NCI-H748 (cell line): ENCODE measurements at regions not wholly inside any gene's neighbourhood (a gene's known extent, or its start where the extent isn't known, plus 50 kb on each side); places are given as distances from the start of the nearest gene placed in this dataset.
A peak's percentile ranks its signal among the peaks of the same experiment; 100 is the strongest.
"Not testable (repeated sequence)": the region's sequence is repeated elsewhere in the genome, so short reads cannot be mapped to it uniquely, and the experiment has no call there.

ENCODE experiments used
- DNase-seq: peaks from one replicate; lab custom pipeline; 2025; ENCODE audit not compliant: unreplicated experiment; lab: John Stamatoyannopoulos, UW

GRCh38 chr10:10667466-10667865, 350.2 kb upstream of the CELF2 start:
- DNase-seq, result no peak

DNA sequence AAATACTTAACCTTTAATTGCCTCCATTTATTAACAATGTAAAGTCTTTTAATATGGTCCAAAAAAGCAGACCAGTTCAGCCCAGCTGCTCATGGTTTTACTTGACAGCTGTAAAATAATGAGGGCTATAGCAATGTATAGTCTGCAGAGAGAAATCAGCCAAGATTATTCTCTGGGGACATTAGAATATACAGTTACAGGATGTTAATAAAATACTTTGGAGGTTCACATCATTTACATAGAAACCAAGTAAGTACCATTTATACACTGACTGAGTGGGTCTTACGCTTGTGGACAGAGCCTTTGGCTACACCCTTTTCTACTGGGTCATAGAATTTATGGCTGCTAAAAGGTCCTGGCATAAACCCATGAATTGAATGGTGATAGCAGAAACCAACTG, 340.7 kb upstream of the CELF2 start:
- no peak for DNase-seq

- DNase-seq, result peak; percentile 66
These were observed 340.2 kb upstream of the CELF2 start for GRCh38 chr10:10677479-10677878.

- DNase-seq, result no peak
These were observed 337.2 kb upstream of the CELF2 start for GRCh38 chr10:10680496-10680895.

DNA sequence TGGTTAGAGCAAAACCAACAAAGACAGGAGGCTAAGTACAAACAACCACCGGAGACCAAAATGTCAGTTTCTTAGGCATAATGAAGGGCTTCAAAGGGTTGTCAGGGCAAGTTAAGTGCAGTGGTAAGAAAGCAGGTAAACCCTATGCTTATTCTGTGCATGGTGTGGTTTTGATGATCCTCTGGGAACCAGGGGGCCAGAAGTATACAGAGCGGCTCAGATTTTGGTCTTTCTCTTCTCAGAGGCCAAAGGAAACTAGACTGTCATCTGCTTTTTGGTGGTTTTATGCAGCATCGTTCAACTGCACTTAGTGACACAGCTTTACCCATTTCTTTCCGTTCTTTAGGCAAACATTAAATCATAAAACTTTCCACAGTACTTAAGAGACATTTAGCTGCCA, 332.7 kb upstream of the CELF2 start:
- no peak for DNase-seq

DNA sequence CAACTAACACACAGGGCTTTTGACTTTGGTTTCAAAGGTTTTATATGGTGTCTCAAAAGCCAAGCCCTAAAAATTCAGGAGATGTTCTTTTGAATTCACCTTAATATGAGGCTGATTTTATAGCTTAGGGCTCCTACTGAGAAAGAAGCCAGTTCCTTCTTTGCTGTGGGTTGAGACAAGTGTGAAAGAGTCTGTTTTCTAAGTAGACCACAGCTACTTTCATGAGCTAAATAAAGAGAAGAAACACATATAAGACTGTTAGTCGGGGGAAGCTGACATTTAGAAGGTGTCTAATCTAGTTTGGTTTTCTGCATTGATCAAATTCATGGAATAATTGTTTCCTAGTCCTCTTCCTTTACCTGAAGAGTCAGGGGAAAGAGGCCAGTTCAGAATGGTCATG, 332.1 kb upstream of the CELF2 start:
- no peak for DNase-seq

- DNase-seq, result no peak
These were observed 329.9 kb upstream of the CELF2 start for GRCh38 chr10:10687751-10688150.

- peak; percentile 75 for DNase-seq
These were observed 318.2 kb upstream of the CELF2 start for GRCh38 chr10:10699427-10699826.

DNA sequence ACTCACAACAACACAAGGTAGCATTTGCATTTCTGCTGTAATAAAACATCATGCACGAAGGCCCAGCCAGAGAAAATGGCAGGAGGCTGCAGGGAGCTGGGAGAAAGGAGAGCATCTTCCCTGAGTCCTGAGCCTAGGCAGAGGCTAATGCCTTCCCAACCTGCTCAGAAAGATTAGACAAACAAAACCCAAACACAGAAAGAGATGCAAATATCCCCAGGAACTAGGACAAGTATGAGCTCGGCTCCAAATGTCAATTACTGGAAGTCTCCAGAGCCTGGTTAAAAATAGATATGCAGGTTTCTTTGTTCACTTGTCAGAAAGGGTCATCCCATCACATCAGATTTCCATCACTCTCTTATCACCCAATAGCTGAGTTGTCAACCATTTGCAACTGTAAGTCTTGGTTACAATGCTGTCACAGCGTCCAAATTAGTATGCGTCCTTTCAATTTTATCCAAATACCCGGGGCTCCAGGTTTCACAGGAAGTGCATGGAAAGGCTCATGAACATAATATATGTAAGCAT, 316.5 kb upstream of the CELF2 start:
- no peak for DNase-seq

- no peak for DNase-seq
These were observed 315.5 kb upstream of the CELF2 start for GRCh38 chr10:10702211-10702610.

DNA sequence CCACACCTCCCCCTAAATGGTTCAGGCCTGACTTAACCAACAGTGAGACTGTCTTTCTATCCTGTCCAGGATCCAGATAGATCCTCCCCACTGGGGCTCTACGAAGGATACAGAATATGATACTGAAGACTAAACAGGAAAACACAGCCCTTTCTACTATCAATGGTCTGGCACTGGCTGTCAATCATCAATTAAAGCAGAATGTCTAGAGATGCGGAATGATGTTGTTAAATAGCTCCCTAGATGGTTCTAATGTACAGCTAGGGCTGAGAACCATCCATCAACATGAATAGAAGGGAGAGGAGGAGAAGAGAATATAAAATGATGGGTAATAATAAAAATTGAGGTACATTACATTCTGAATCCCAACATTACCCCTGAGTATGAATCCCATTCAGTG, 314.3 kb upstream of the CELF2 start:
- DNase-seq, result no peak

- DNase-seq, result no peak
These were observed 305.4 kb upstream of the CELF2 start for GRCh38 chr10:10712155-10712704.

DNA sequence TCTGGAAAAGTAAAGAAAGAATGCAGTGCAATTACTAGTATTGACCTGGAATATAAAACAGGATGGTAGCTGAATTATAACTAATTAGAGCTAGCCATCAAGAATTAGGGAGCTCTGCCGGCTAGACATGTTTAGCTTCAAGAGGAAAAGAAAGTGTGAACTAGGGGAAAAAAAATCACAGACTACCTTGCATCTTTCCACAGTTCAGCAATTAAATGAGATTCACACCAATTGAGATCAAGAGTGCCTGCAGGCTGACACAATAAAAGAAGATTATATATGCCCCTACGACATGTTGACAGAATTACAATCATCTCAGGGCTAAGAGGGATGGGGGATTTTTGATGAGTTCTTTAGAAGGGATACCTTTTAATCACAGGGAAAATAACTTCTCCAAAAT, 303.3 kb upstream of the CELF2 start:
- no peak for DNase-seq

GRCh38 chr10:10716972-10717371, 300.7 kb upstream of the CELF2 start:
- peak; percentile 23 for DNase-seq

- no peak for DNase-seq
These were observed 295.2 kb upstream of the CELF2 start for GRCh38 chr10:10722422-10722821.

- DNase-seq, result peak; percentile 55
These were observed 292.5 kb upstream of the CELF2 start for GRCh38 chr10:10725196-10725595.

DNA sequence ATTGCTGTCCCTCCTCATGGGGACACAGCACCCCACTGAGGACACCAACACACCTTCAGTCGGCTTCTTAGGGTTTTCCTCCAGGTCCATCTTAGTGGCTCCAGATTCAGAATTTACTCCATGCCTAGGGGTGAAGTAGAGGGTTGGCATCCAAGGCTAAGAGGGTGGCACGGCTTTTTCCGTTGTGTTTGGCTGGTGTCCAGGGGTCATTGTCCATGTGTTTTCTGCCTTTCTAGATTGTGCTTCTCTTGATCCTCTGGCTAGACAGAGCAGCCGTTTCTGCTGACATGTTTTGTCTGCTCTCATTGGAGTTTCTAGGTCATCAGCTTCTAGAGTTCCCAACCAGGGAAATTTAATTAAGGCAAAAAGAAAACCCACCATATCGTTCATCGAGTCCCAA, 291.6 kb upstream of the CELF2 start:
- no peak for DNase-seq

DNA sequence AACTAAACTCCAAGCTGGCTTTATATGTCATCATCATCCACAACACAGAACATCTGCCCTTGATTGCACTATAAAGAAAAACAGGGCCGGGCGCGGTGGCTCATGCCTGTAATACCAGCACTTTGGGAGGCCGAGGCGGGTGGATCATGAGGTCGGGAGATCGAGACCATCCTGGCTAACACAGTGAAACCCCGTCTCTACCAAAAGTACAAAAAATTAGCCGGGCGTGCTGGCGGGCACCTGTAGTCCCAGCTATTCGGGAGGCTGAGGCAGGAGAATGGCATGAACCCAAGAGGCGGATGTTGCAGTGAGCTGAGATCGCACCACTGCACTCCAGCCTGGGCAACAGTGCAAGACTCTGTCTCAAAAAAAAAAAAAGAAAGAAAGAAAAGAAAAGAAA, 290.3 kb upstream of the CELF2 start:
- not testable (repeated sequence) for DNase-seq

DNA sequence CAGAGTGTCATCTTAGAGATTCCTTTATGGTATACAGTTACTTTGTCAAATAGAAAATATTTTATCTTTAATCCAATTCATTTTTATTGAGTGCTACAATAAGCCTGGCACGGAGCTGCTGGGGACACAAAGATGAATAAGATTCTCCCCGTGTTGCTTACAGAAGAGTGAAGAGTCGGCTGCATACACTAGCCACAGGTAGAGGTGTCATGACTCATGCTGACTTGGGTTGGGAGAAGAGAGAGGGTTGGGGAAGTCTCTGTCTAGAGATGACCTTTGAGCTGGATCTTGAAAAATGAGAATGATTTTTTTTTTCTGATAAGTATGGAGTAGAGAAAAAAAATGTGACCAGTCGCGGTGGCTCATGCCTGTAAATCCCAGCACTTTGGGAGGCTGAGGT, 289.9 kb upstream of the CELF2 start:
- DNase-seq, result no peak

- no peak for DNase-seq
These were observed 287.1 kb upstream of the CELF2 start for GRCh38 chr10:10730471-10731043.

- DNase-seq, result no peak
These were observed 286.3 kb upstream of the CELF2 start for GRCh38 chr10:10731366-10731765.

DNA sequence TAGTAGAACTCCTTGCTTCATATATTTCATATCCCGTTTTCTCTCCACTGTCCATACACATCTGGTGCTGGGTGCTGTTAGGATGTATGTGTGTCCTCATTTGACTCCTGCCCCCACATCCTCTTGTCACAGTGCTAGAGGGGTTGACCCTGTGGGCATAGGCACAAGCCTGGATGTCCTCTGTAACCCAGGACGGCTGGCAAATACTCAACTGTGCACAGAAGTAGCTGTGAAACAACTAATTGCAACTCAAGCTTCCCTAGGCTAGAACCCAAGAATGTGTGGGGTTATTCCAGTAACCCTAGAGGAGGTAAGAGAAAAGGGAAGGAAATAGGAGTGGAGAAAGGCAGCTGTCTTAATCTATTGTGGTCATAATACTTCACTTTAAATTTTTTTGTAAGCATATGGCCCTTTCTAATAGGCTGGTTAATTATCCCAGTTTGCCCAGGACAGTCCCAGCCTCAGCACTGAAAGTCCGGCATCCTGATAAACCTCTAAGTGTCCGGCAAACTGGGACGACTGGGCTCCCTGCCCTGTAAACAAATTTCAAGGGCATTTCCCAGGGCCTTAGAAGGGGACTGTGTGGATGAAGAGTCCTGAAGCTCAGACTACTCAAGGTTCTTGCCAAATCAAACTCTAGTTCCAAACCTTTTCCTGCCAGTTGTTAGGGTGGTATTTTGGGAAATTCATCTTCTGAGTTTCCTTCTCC, 283.2 kb upstream of the CELF2 start:
- DNase-seq, result no peak

DNA sequence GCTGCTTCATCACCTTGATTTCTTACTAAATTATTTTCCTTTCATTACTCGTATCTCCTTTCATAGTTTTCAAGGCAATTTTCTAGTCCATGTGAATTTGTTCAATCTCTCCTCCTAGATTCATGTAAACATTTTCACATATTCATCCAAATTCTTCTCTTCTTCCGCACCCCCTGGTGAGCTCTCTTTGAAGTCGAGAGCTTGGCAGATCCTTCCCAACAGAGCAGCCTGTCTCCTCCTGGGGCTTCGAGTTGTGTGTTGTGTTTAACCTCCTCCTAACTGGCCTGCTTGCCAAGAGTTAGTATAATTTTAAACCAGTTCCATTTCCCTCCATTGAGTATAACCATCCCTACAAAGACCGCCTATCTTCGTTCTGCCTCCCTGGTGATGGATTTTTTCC, 272.4 kb upstream of the CELF2 start:
- no peak for DNase-seq
